ENCODE measurements at regions not wholly inside any gene's neighbourhood (a gene's known extent, or its start where the extent isn't known, plus 50 kb on each side); places are given as distances from the start of the nearest gene placed in this dataset.

DNA sequence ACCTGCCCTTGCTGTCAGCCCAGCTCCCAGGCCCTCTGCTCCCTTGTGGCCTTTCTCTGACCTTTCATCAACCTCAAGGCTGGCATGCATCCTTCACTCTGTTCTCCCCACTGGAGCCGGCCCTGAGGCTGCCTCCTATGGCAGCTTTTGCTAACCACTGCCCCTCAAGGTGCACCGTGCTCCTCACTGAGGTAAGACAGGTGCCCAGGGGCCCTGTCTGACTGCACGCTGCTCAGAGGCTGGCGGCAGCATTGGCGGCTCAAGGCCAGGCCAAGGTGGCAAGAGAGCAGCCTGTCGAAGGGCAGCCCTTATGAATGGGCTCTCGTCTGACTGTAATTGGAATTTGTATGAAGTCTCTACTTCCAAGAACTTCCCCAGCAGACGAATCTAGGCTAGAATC, 172.6 kb downstream of the ZNF248 start:
- no peak overlapping the region for H3K4me3 ChIP-seq (ENCODE audit: insufficient read length, low read depth)
- H3K9ac ChIP-seq (ENCODE audit: insufficient read length, low read depth): no peak overlapping the region
- no peaks in the 10 kb centered on the region for H3K4me1 ChIP-seq (ENCODE audit: insufficient read depth, insufficient read length)
- no peaks in the 10 kb centered on the region for H3K27me3 ChIP-seq (ENCODE audit: insufficient read depth, insufficient read length)
- DNase-seq (ENCODE audit: low read depth, low spot score): no peak
- H3K36me3 ChIP-seq (ENCODE audit: insufficient read depth, insufficient read length, low read length): no peaks in the 10 kb centered on the region
- TF ChIP-seq YY1 (IDR thresholded peaks at IDR 0.05; ENCODE audit: insufficient read depth, insufficient read length): no peak
- no peak for TF ChIP-seq ZNF274 (IDR thresholded peaks at IDR 0.05; ENCODE audit: low read depth, low read length)
- H3K9me3 ChIP-seq (ENCODE audit: insufficient read depth, low read length): no peaks in the 10 kb centered on the region

DNA sequence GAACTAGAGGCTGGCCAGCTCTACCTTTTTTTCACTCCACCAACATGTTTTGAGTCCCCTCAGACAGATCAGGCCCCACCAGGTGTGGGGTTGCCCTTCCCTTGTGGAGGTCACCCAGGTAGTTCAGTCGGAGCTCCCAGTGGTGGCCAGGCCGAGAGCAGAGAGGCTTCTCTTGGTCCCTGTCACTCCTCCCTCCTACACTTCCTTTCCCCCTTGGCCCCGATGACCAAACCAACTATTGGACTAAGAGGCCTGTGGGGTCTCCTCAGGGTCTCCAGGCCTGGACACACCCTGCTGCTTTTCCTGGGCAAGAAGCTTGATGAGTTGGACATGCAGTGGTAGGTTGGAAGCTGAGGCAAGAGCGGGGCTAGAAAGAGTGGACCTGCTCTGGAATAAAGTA, 174.8 kb downstream of the ZNF248 start:
- Histone ChIP-seq H3K27me3 (ENCODE audit: insufficient read depth, insufficient read length) (no peaks in the 10 kb centered on the region), H3K4me1 (ENCODE audit: insufficient read depth, insufficient read length) (no peaks in the 10 kb centered on the region), H3K9me3 (ENCODE audit: insufficient read depth, low read length) (no peaks in the 10 kb centered on the region), H3K4me3 (ENCODE audit: insufficient read length, low read depth) (no peak overlapping the region), H3K9ac (ENCODE audit: insufficient read length, low read depth) (no peak overlapping the region), H3K36me3 (ENCODE audit: insufficient read depth, insufficient read length, low read length) (no peaks in the 10 kb centered on the region)
- TF ChIP-seq SUZ12 (IDR thresholded peaks at IDR 0.05; ENCODE audit: extremely low read depth, insufficient read depth, insufficient read length): no peak
- no peak for TF ChIP-seq ZNF274 (IDR thresholded peaks at IDR 0.05; ENCODE audit: low read depth, low read length)
- no peak for TF ChIP-seq YY1 (IDR thresholded peaks at IDR 0.05; ENCODE audit: insufficient read depth, insufficient read length)
- DNase-seq (ENCODE audit: low read depth, low spot score): no peak

DNA sequence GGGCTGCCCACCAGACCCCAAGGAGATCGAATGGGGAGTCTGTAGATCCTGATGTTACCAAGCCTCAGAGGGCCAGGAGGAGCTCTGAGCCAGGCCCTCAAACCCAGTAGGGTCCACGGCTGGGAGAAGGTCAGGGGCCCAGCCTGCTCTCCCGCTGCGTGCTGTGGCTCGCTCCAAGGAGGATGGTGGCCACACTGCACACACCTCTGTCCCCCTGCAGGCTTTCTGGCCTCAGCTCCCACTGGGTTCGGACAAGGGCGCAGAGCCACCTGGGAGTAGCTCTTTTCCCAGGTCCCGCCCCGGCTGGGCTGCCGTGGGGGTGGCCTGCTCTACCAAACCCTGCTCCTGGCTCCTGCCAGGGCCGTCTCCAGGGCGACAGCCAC, 175.8 kb downstream of the ZNF248 start:
- no peak overlapping the region for H3K4me3 ChIP-seq (ENCODE audit: insufficient read length, low read depth)
- no peak for DNase-seq (ENCODE audit: low read depth, low spot score)
- H3K36me3 ChIP-seq (ENCODE audit: insufficient read depth, insufficient read length, low read length): no peaks in the 10 kb centered on the region
- no peaks in the 10 kb centered on the region for H3K27me3 ChIP-seq (ENCODE audit: insufficient read depth, insufficient read length)
- H3K4me1 ChIP-seq (ENCODE audit: insufficient read depth, insufficient read length): no peaks in the 10 kb centered on the region
- TF ChIP-seq ZNF274 (IDR thresholded peaks at IDR 0.05; ENCODE audit: low read depth, low read length) (no peak), YY1 (IDR thresholded peaks at IDR 0.05; ENCODE audit: insufficient read depth, insufficient read length) (no peak), SUZ12 (IDR thresholded peaks at IDR 0.05; ENCODE audit: extremely low read depth, insufficient read depth, insufficient read length) (no peak)
- no peaks in the 10 kb centered on the region for H3K9me3 ChIP-seq (ENCODE audit: insufficient read depth, low read length)
- H3K9ac ChIP-seq (ENCODE audit: insufficient read length, low read depth): no peak overlapping the region

DNA sequence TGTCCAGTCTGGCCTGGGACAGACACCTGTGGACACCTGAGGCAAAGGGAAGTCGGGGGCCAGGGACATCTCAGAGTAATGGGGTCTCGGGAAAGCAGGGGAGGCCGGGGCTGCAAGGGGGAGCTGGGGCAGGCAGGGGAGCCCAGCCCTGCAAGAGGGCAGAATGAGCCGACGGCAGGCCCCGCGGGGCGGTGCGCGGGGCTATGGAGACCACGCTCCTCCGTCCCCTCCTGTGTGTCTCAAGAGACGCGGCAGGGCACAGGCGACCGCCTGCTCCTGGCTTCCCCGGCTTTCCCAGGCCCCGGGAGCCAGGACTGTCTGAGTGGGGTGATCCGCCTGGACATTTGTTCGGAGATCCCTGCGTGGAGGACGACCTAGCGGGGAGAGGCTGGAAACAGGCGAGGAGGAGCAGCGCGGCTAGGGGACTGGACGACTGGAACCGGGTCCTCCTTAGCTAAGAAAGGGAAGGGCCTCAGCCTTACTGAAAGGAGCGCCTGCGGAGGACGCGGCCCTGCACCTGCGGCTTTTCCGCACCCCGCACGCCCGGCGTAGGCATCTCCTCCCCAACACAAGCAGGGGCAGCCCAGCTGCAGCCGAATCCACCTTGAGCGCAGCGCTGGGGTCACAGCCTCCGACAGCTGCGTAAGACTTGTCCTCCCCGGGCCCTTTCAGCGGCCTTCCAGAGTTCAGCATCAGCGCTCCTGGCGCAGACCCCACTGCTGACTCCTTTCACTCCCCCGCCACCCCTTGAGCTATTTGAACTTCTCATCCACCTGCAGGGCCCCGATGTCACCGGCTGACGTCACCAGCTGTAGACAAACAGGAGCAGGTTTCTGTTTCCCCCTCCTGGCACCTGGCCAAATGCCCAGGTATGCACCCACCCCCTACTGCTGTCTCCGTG, 176.4 kb downstream of the ZNF248 start:
- Histone ChIP-seq H3K9me3 (ENCODE audit: insufficient read depth, low read length) (no peaks in the 10 kb centered on the region), H3K27me3 (ENCODE audit: insufficient read depth, insufficient read length) (no peaks in the 10 kb centered on the region), H3K9ac (ENCODE audit: insufficient read length, low read depth) (no peak overlapping the region), H3K4me1 (ENCODE audit: insufficient read depth, insufficient read length) (no peaks in the 10 kb centered on the region), H3K36me3 (ENCODE audit: insufficient read depth, insufficient read length, low read length) (no peaks in the 10 kb centered on the region), H3K4me3 (ENCODE audit: insufficient read length, low read depth) (no peak overlapping the region)
- TF ChIP-seq ZNF274 (IDR thresholded peaks at IDR 0.05; ENCODE audit: low read depth, low read length) (no peak), SUZ12 (IDR thresholded peaks at IDR 0.05; ENCODE audit: extremely low read depth, insufficient read depth, insufficient read length) (no peak), YY1 (IDR thresholded peaks at IDR 0.05; ENCODE audit: insufficient read depth, insufficient read length) (no peak)
- DNase-seq (ENCODE audit: low read depth, low spot score): no peak

DNA sequence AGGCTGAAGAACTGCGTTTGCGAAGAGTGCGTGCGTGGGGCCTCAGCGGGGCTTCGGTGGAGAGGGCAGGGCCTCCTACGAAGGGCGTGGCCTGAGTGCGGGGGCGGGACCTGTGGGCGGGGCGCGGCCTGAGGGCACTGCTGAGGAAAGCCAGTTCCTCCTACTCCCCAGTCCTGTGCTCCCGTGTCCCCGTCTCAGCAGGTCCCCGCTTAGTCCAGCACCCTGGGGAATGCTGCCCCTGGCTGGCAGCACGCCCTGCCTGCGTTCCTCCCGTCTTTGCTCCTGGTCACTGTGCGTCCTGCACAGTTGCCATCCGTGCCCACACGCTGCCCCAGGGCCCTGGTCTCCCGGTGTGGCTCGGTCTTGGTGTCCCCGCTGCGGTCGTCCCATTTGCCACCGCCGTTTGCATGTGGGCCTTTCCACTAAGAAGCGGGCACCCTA, 177.1 kb downstream of the ZNF248 start:
- Histone ChIP-seq H3K9me3 (ENCODE audit: insufficient read depth, low read length) (no peaks in the 10 kb centered on the region), H3K4me3 (ENCODE audit: insufficient read length, low read depth) (no peak overlapping the region), H3K9ac (ENCODE audit: insufficient read length, low read depth) (no peak overlapping the region), H3K4me1 (ENCODE audit: insufficient read depth, insufficient read length) (no peaks in the 10 kb centered on the region), H3K36me3 (ENCODE audit: insufficient read depth, insufficient read length, low read length) (no peaks in the 10 kb centered on the region), H3K27me3 (ENCODE audit: insufficient read depth, insufficient read length) (no peaks in the 10 kb centered on the region)
- TF ChIP-seq YY1 (IDR thresholded peaks at IDR 0.05; ENCODE audit: insufficient read depth, insufficient read length): no peak
- no peak for TF ChIP-seq SUZ12 (IDR thresholded peaks at IDR 0.05; ENCODE audit: extremely low read depth, insufficient read depth, insufficient read length)
- no peak for TF ChIP-seq ZNF274 (IDR thresholded peaks at IDR 0.05; ENCODE audit: low read depth, low read length)
- no peak for DNase-seq (ENCODE audit: low read depth, low spot score)

- TF ChIP-seq SUZ12 (IDR thresholded peaks at IDR 0.05; ENCODE audit: extremely low read depth, insufficient read depth, insufficient read length): no peak
- TF ChIP-seq YY1 (IDR thresholded peaks at IDR 0.05; ENCODE audit: insufficient read depth, insufficient read length): no peak
- no peak for TF ChIP-seq ZNF274 (IDR thresholded peaks at IDR 0.05; ENCODE audit: low read depth, low read length)
- no peak for DNase-seq (ENCODE audit: low read depth, low spot score)
- H3K27me3 ChIP-seq (ENCODE audit: insufficient read depth, insufficient read length): no peaks in the 10 kb centered on the region
Observed at GRCh38 chr10:37679465-37679864, 177.9 kb downstream of the ZNF248 start.

DNA sequence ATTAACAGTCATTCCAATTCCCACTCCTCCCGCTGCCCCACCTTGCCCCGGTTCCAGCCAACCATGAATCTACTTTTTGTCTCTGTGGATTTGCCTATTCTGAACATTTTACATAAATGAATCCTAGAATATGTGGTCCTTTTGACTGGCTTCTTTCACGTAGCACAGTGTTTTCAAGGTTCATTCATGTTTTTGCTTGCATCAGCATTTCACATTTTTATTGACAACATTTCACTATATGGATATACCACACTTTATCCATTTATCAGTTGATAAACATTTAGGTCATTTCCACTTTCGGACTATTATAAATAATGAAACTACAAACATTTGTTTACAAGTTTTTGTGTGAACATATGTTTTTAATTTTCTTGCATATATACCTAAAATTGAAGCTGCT, 182.0 kb downstream of the ZNF248 start:
- Histone ChIP-seq H3K9me3 (ENCODE audit: insufficient read depth, low read length) (no peaks in the 10 kb centered on the region), H3K27me3 (ENCODE audit: insufficient read depth, insufficient read length) (no peaks in the 10 kb centered on the region), H3K4me3 (ENCODE audit: insufficient read length, low read depth) (no peak overlapping the region), H3K9ac (ENCODE audit: insufficient read length, low read depth) (no peak overlapping the region), H3K4me1 (ENCODE audit: insufficient read depth, insufficient read length) (no peaks in the 10 kb centered on the region), H3K36me3 (ENCODE audit: insufficient read depth, insufficient read length, low read length) (no peaks in the 10 kb centered on the region)
- TF ChIP-seq ZNF274 (IDR thresholded peaks at IDR 0.05; ENCODE audit: low read depth, low read length) (no peak), SUZ12 (IDR thresholded peaks at IDR 0.05; ENCODE audit: extremely low read depth, insufficient read depth, insufficient read length) (no peak), YY1 (IDR thresholded peaks at IDR 0.05; ENCODE audit: insufficient read depth, insufficient read length) (no peak)
- DNase-seq (ENCODE audit: low read depth, low spot score): no peak

More at GRCh38 chr10:37679465-37679864, 177.9 kb downstream of the ZNF248 start:
- no peaks in the 10 kb centered on the region for H3K36me3 ChIP-seq (ENCODE audit: insufficient read depth, insufficient read length, low read length)
- no peaks in the 10 kb centered on the region for H3K4me1 ChIP-seq (ENCODE audit: insufficient read depth, insufficient read length)
- H3K4me3 ChIP-seq (ENCODE audit: insufficient read length, low read depth): no peak overlapping the region
- no peaks in the 10 kb centered on the region for H3K9me3 ChIP-seq (ENCODE audit: insufficient read depth, low read length)
- no peak overlapping the region for H3K9ac ChIP-seq (ENCODE audit: insufficient read length, low read depth)

Data from NT2/D1 (cell line).